ENCODE measurements at regions not wholly inside any gene's neighbourhood (a gene's known extent, or its start where the extent isn't known, plus 50 kb on each side); places are given as distances from the start of the nearest gene placed in this dataset.

DNA sequence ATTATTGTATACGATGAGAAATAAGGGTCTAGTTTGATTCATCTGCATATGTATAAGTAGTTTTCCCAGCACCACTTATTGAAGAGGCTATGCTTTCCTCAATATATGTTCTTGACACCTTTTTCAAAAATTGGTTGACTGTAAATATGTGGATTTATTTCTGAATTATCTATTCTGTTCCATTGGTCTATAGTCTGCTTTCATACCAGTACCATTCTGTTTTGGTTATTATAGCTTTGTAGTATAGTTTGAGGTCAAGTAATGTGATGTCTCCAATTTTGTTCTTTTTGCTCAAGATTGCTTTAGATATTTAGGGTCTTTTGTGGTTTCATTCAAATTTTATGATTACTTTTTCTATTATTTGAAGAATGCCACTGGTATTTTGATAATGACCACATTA, 103.8 kb upstream of the LIPC start:
- ATAC-seq = no peak
- no peak for TF ChIP-seq RARB (CRISPR knock-in tag; IDR thresholded peaks at IDR 0.05)

DNA sequence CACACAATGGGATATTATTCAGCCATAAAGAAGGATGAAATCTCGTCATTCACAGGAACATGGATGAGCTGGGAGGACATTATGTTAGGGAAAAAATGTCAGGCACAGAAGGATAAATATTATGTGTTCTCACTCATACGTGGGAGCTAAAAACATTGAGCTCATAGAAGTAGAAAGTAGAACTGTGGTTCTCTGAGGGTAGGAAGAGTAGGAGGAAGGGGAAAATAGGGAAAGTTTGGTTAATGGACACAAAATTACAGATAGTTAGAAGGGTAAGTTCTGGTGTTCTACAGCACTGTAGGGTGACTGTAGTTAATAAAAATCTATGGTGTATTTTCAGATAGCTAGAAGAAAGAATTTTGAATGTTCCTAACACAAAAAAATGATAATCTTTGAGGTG, 102.6 kb upstream of the LIPC start:
- ATAC-seq = no peak
- no peak for TF ChIP-seq ZNF70 (CRISPR knock-in tag; IDR thresholded peaks at IDR 0.05)

DNA sequence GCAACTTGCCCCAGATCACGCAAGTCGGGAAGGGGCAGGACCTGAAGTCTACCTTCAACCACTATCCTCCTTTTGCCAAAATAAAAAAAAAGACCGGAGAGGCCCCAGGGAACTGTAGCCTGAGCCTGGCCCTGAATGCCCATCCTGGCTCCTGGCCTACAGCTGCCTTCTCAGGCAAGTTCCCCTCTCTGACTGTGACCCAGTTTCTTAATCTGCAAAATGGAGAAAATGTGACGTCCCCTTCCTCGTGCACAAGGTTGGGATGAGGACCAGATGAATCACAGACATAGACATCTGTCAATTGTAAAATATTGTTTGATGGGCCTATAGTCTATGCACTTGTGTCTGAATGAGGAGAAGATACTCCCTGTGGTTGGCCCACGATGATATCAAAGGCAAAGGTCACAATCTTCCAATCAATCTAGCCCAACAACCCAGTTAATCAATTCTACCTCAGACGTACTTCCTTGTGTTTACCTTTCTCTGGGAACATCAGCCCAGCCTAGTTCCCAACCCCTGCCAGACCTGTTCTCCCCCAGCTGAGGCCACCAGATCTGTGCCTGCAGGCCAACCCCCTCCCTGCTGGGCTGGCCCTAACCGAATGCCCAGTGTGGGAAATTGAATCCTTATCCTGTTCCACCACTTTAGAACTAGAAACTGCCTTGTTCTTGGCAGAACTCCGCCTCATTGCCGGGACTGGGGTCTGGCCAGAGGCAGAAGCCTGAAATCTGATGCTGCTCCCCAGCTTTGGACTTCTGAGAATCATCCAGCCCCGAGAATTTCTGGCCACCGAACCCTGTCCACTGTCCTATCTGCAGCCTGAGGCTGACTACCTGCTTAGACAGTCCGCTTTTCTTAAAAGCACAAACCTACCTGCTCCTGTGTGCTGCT, 101.8 kb upstream of the LIPC start:
- TF ChIP-seq OSR1 (CRISPR knock-in tag; IDR thresholded peaks at IDR 0.05) (no peak), ZNF565 (CRISPR knock-in tag; conservative IDR thresholded peaks at IDR 0.05; ENCODE audit: low read depth) (no peak)
- ATAC-seq = no peak

DNA sequence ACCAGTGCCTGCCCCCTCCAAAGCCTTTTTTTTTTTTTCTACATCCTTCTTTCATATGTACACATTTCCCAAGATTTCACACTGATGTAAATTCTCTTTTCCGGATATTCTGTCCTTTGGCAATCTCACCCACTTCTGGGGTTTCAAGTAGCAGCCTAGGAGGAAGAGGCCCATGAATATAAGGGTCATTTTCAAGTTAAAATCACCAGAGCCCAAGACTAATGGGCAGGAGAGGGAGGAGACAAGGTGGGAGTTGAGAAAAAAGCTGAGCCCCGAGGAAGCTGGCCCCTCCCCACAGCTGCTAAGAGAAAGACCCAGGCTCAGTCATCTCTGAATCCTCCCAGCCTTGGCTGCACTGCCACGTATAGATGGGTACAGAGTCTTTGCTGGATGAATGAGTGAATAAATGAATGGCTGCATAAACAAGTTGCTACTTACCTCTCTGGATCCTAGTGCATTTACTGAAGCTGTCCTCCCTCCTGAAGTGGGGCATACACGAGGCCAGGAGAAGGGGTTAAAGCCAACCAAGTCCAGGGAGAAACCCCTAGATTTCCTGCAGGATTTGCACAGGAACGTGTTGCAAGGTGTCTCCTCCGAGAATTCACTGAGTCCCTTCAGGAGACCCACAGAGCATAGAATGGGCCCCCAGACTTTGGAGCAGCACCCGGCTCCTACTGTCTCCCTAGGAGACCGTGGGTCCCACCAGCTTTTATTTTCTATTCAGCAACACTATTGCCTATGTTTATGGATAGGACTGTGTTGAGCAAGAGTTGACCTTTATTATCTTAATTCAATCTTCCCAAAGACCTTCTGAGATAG, 100.8 kb upstream of the LIPC start:
- no peak for ATAC-seq
- TF ChIP-seq ZFP30 (CRISPR knock-in tag; IDR thresholded peaks at IDR 0.05) (no peak), TOX (CRISPR knock-in tag; IDR thresholded peaks at IDR 0.05; ENCODE audit: borderline replicate concordance) (no peak), SNAI2 (CRISPR knock-in tag; IDR thresholded peaks at IDR 0.05) (no peak), ARNTL (CRISPR knock-in tag; IDR thresholded peaks at IDR 0.05; ENCODE audit: borderline replicate concordance, low read depth) (no peak), OSR1 (CRISPR knock-in tag; IDR thresholded peaks at IDR 0.05) (no peak)
- TF ChIP-seq, protein P1, sequence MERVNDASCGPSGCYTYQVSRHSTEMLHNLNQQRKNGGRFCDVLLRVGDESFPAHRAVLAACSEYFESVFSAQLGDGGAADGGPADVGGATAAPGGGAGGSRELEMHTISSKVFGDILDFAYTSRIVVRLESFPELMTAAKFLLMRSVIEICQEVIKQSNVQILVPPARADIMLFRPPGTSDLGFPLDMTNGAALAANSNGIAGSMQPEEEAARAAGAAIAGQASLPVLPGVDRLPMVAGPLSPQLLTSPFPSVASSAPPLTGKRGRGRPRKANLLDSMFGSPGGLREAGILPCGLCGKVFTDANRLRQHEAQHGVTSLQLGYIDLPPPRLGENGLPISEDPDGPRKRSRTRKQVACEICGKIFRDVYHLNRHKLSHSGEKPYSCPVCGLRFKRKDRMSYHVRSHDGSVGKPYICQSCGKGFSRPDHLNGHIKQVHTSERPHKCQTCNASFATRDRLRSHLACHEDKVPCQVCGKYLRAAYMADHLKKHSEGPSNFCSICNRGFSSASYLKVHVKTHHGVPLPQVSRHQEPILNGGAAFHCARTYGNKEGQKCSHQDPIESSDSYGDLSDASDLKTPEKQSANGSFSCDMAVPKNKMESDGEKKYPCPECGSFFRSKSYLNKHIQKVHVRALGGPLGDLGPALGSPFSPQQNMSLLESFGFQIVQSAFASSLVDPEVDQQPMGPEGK (CRISPR knock-in tag; IDR thresholded peaks at IDR 0.05; ENCODE audit: borderline replicate concordance) = no peak

DNA sequence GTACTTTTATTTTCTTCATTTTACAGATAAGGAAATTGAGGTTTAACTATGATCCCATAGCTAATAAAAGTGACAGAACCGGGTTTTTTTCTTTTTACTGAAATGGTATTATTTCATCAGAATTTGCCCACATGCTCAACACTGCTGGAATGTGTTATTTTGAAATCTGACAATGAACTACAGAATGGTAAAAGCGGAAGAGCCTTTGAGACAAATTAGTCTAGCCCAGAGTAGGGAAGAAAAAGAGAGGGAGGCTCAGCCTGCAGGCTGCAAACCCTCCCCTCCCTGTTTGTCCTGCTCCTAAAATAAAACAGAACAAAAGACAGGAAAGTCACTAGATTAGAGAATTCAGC, 100.3 kb upstream of the LIPC start:
- ATAC-seq = peak; percentile 4; the same call in 2 of the 3 replicates
- TF ChIP-seq, protein P2, sequence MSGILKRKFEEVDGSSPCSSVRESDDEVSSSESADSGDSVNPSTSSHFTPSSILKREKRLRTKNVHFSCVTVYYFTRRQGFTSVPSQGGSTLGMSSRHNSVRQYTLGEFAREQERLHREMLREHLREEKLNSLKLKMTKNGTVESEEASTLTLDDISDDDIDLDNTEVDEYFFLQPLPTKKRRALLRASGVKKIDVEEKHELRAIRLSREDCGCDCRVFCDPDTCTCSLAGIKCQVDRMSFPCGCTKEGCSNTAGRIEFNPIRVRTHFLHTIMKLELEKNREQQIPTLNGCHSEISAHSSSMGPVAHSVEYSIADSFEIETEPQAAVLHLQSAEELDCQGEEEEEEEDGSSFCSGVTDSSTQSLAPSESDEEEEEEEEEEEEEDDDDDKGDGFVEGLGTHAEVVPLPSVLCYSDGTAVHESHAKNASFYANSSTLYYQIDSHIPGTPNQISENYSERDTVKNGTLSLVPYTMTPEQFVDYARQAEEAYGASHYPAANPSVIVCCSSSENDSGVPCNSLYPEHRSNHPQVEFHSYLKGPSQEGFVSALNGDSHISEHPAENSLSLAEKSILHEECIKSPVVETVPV (CRISPR knock-in tag; IDR thresholded peaks at IDR 0.05) = no peak
- TF ChIP-seq, protein P1 (CRISPR knock-in tag; IDR thresholded peaks at IDR 0.05; ENCODE audit: borderline replicate concordance) = no peak
- TF ChIP-seq TCF4 (CRISPR knock-in tag; IDR thresholded peaks at IDR 0.05; ENCODE audit: borderline replicate concordance) = no peak
- TF ChIP-seq BACH2 (CRISPR knock-in tag; IDR thresholded peaks at IDR 0.05; ENCODE audit: borderline replicate concordance) = no peak
- no peak for TF ChIP-seq ZNF8 (CRISPR knock-in tag; IDR thresholded peaks at IDR 0.05)
- no peak for TF ChIP-seq PPARA (CRISPR knock-in tag; IDR thresholded peaks at IDR 0.05; ENCODE audit: borderline replicate concordance)
- TF ChIP-seq ZNF70 (CRISPR knock-in tag; IDR thresholded peaks at IDR 0.05) = no peak
- no peak for TF ChIP-seq ZFP3 (CRISPR knock-in tag; IDR thresholded peaks at IDR 0.05)
- no peak for TF ChIP-seq SNAI2 (CRISPR knock-in tag; IDR thresholded peaks at IDR 0.05)
- no peak for TF ChIP-seq GLIS3 (CRISPR knock-in tag; IDR thresholded peaks at IDR 0.05)
- TF ChIP-seq, protein P3, sequence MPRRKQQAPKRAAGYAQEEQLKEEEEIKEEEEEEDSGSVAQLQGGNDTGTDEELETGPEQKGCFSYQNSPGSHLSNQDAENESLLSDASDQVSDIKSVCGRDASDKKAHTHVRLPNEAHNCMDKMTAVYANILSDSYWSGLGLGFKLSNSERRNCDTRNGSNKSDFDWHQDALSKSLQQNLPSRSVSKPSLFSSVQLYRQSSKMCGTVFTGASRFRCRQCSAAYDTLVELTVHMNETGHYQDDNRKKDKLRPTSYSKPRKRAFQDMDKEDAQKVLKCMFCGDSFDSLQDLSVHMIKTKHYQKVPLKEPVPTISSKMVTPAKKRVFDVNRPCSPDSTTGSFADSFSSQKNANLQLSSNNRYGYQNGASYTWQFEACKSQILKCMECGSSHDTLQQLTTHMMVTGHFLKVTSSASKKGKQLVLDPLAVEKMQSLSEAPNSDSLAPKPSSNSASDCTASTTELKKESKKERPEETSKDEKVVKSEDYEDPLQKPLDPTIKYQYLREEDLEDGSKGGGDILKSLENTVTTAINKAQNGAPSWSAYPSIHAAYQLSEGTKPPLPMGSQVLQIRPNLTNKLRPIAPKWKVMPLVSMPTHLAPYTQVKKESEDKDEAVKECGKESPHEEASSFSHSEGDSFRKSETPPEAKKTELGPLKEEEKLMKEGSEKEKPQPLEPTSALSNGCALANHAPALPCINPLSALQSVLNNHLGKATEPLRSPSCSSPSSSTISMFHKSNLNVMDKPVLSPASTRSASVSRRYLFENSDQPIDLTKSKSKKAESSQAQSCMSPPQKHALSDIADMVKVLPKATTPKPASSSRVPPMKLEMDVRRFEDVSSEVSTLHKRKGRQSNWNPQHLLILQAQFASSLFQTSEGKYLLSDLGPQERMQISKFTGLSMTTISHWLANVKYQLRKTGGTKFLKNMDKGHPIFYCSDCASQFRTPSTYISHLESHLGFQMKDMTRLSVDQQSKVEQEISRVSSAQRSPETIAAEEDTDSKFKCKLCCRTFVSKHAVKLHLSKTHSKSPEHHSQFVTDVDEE (CRISPR knock-in tag; IDR thresholded peaks at IDR 0.05) = no peak
- no peak for TF ChIP-seq ISL1 (CRISPR knock-in tag; IDR thresholded peaks at IDR 0.05)
